SU-DHL-6 (cell line): ENCODE measurements at regions not wholly inside any gene's neighbourhood (a gene's known extent, or its start where the extent isn't known, plus 50 kb on each side); places are given as distances from the start of the nearest gene placed in this dataset.

Experiments
- EZH2phosphoT487 ChIP-seq: fragments of 200-600 bp; sonication (generic), shearing (Covaris generic); conservative IDR thresholded peaks from 2 replicates; pipeline ENCODE4 v1.6.1; 2018; ENCODE audit warnings: mild to moderate bottlenecking, antibody characterized with exemption, low read length, moderate library complexity, mixed read lengths
- TF ChIP-seq, protein P1 (sequence below): fragments of 200-600 bp; sonication (generic); IDR thresholded peaks from one replicate; pipeline ENCODE4 v1.5.1; 2017; ENCODE audit warnings: antibody characterized with exemption, mild to moderate bottlenecking, low read length, moderate library complexity; ENCODE audit not compliant: insufficient read depth, poor library complexity, severe bottlenecking

DNA sequence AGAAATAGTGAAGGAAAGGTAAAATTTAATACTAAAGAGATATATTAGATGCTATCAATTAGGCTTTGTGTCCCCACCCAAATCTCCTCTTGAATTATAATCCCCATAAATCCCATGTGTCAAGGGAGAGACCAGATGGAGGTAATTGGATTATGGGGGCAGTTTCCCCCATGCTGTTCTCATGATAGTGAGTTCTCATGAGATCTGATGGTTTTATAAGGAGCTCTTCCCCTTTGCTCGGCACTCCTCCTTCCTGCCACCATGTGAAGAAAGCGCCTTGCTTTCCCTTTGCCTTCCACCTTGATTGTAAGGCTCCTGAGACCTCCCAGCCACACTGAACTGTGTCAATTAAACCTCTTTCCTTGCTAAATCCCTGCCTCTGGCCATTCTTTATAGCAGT lies 697.0 kb upstream of the RGMB start:
- TF ChIP-seq, protein P1, sequence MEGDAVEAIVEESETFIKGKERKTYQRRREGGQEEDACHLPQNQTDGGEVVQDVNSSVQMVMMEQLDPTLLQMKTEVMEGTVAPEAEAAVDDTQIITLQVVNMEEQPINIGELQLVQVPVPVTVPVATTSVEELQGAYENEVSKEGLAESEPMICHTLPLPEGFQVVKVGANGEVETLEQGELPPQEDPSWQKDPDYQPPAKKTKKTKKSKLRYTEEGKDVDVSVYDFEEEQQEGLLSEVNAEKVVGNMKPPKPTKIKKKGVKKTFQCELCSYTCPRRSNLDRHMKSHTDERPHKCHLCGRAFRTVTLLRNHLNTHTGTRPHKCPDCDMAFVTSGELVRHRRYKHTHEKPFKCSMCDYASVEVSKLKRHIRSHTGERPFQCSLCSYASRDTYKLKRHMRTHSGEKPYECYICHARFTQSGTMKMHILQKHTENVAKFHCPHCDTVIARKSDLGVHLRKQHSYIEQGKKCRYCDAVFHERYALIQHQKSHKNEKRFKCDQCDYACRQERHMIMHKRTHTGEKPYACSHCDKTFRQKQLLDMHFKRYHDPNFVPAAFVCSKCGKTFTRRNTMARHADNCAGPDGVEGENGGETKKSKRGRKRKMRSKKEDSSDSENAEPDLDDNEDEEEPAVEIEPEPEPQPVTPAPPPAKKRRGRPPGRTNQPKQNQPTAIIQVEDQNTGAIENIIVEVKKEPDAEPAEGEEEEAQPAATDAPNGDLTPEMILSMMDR = no peak
- TF ChIP-seq EZH2phosphoT487 = no peak
